Stimulated activated CD4-positive, alpha-beta T cell treated with anti-CD3 and anti-CD28 coated beads, Interleukin-12 subunit alpha, Interleukin-12 subunit beta, amount 100 ng/mL, for 24 hours (primary cell): ENCODE measurements at regions not wholly inside any gene's neighbourhood (a gene's known extent, or its start where the extent isn't known, plus 50 kb on each side); places are given as distances from the start of the nearest gene placed in this dataset.
A peak's percentile ranks its signal among the peaks of the same experiment; 100 is the strongest.
"Not testable (repeated sequence)": the region's sequence is repeated elsewhere in the genome, so short reads cannot be mapped to it uniquely, and the experiment has no call there.

Experiments
- DNase-seq, 2 experiments: peaks; one replicate each; pipeline ENCODE4 v3.0.0-alpha.2; 2020; ENCODE audit warnings: low read depth in 2 of 2

- DNase-seq = no peak
These were observed 138.6 kb downstream of the B3GNT2 start for GRCh38 chr2:62334440-62335058.

GRCh38 chr2:62334009-62334408 lies 138.1 kb downstream of the B3GNT2 start:
- DNase-seq = no peak

- no peak for DNase-seq
These were observed 135.0 kb downstream of the B3GNT2 start for GRCh38 chr2:62330959-62331358.

- no peak for DNase-seq
These were observed 133.9 kb downstream of the B3GNT2 start for GRCh38 chr2:62329797-62330196.

GRCh38 chr2:62326735-62327134 lies 130.8 kb downstream of the B3GNT2 start:
- DNase-seq = no peak

- no peak for DNase-seq
These were observed 129.5 kb downstream of the B3GNT2 start for GRCh38 chr2:62325398-62325797.

- no peak for DNase-seq
These were observed 125.7 kb downstream of the B3GNT2 start for GRCh38 chr2:62321380-62322289.

GRCh38 chr2:62320657-62321357 lies 124.9 kb downstream of the B3GNT2 start:
- DNase-seq = no peak

GRCh38 chr2:62320137-62320536 lies 124.2 kb downstream of the B3GNT2 start:
- DNase-seq = not testable (repeated sequence)

GRCh38 chr2:62319070-62319469 lies 123.2 kb downstream of the B3GNT2 start:
- no peak for DNase-seq

- no peak for DNase-seq
These were observed 119.6 kb downstream of the B3GNT2 start for GRCh38 chr2:62315476-62315875.

- no peak for DNase-seq
These were observed 118.4 kb downstream of the B3GNT2 start for GRCh38 chr2:62314291-62314690.

- no peak for DNase-seq
These were observed 117.7 kb downstream of the B3GNT2 start for GRCh38 chr2:62313449-62314227.

GRCh38 chr2:62309465-62310091 lies 113.7 kb downstream of the B3GNT2 start:
- peak in 1 of 2 experiments; percentile 19 for DNase-seq

GRCh38 chr2:62309081-62309464 lies 113.2 kb downstream of the B3GNT2 start:
- DNase-seq = no peak

GRCh38 chr2:62307469-62308389 lies 111.8 kb downstream of the B3GNT2 start:
- DNase-seq = no peak

GRCh38 chr2:62306751-62307468 lies 111.0 kb downstream of the B3GNT2 start:
- DNase-seq = peak in 1 of 2 experiments; percentile 24

- peak; percentile 57 to 59 for DNase-seq
These were observed 109.7 kb downstream of the B3GNT2 start for GRCh38 chr2:62305421-62306176.
